Endothelial cell (in vitro differentiated cells): ENCODE measurements at regions not wholly inside any gene's neighbourhood (a gene's known extent, or its start where the extent isn't known, plus 50 kb on each side); places are given as distances from the start of the nearest gene placed in this dataset.

Source experiments
- DNase-seq: peaks from one replicate; pipeline ENCODE4 v3.0.0; 2021; ENCODE audit warnings: low spot score
- H3K27ac Mint-ChIP-seq: one replicate; pipeline ENCODE4 v1.8.0; 2021; ENCODE audit warnings: mixed read lengths, inconsistent platforms; ENCODE audit not compliant: unreplicated experiment
- H3K27me3 Mint-ChIP-seq: one replicate; pipeline ENCODE4 v1.8.0; 2021; ENCODE audit warnings: mild to moderate bottlenecking, moderate library complexity, mixed read lengths, inconsistent platforms; ENCODE audit not compliant: unreplicated experiment
- H3K36me3 Mint-ChIP-seq: one replicate; pipeline ENCODE4 v1.8.0; 2021; ENCODE audit warnings: mild to moderate bottlenecking, low read depth, mixed read lengths, inconsistent platforms; ENCODE audit not compliant: unreplicated experiment
- H3K4me1 Mint-ChIP-seq: one replicate; pipeline ENCODE4 v1.8.0; 2021; ENCODE audit warnings: mild to moderate bottlenecking, mixed read lengths, inconsistent platforms; ENCODE audit not compliant: unreplicated experiment
- H3K4me3 Mint-ChIP-seq: one replicate; pipeline ENCODE4 v1.8.0; 2021; ENCODE audit warnings: mild to moderate bottlenecking, mixed read lengths, inconsistent platforms; ENCODE audit not compliant: unreplicated experiment
- H3K9me3 Mint-ChIP-seq: one replicate; pipeline ENCODE4 v1.8.0; 2021; ENCODE audit warnings: mixed read lengths, inconsistent platforms; ENCODE audit not compliant: unreplicated experiment
- CTCF ChIP-seq: fragments of 200-600 bp; sonication (generic); IDR thresholded peaks from one replicate; pipeline ENCODE4 v1.5.0; 2021; ENCODE audit warnings: antibody characterized with exemption; ENCODE audit not compliant: unreplicated experiment

- no peak for TF ChIP-seq CTCF
- no peak for DNase-seq
- Mint-ChIP-seq H3K9me3 (peaks cover 34% of the 10 kb centered on the region), H3K27me3 (peaks cover 6% of the 10 kb centered on the region), H3K36me3 (peaks cover 8% of the 10 kb centered on the region), H3K4me3 (no peak overlapping the region), H3K4me1 (no peaks in the 10 kb centered on the region), H3K27ac (no peak overlapping the region)
These were observed 1118.7 kb upstream of the TMEM132C start for GRCh38 chr12:127148318-127148717.

GRCh38 chr12:127149226-127149964 lies 1117.6 kb upstream of the TMEM132C start:
- Mint-ChIP-seq H3K9me3 (peaks cover 29% of the 10 kb centered on the region), H3K27me3 (peaks cover 4% of the 10 kb centered on the region), H3K36me3 (peaks cover 3% of the 10 kb centered on the region), H3K4me1 (no peaks in the 10 kb centered on the region), H3K4me3 (no peak overlapping the region), H3K27ac (no peak overlapping the region)
- no peak for DNase-seq
- no peak for TF ChIP-seq CTCF

GRCh38 chr12:127150028-127150427 lies 1116.9 kb upstream of the TMEM132C start:
- DNase-seq, result no peak
- H3K9me3 Mint-ChIP-seq, result peaks cover 23% of the 10 kb centered on the region
- H3K4me1 Mint-ChIP-seq, result no peaks in the 10 kb centered on the region
- no peak for TF ChIP-seq CTCF
- H3K27me3 Mint-ChIP-seq, result peaks cover 4% of the 10 kb centered on the region
- no peak overlapping the region for H3K27ac Mint-ChIP-seq
- no peak overlapping the region for H3K4me3 Mint-ChIP-seq
- peaks cover 3% of the 10 kb centered on the region for H3K36me3 Mint-ChIP-seq

- Mint-ChIP-seq H3K27me3 (peaks cover 4% of the 10 kb centered on the region), H3K27ac (no peak overlapping the region), H3K4me3 (no peak overlapping the region), H3K4me1 (no peaks in the 10 kb centered on the region), H3K9me3 (peaks cover 23% of the 10 kb centered on the region), H3K36me3 (peaks cover 3% of the 10 kb centered on the region)
- DNase-seq, result no peak
- no peak for TF ChIP-seq CTCF
These were observed 1116.5 kb upstream of the TMEM132C start for GRCh38 chr12:127150479-127150878.

- no peaks in the 10 kb centered on the region for H3K4me1 Mint-ChIP-seq
- H3K4me3 Mint-ChIP-seq, result no peak overlapping the region
- no peak overlapping the region for H3K27ac Mint-ChIP-seq
- peaks cover 3% of the 10 kb centered on the region for H3K36me3 Mint-ChIP-seq
- DNase-seq, result no peak
- TF ChIP-seq CTCF, result no peak
- peaks cover 23% of the 10 kb centered on the region for H3K9me3 Mint-ChIP-seq
- H3K27me3 Mint-ChIP-seq, result peaks cover 2% of the 10 kb centered on the region
These were observed 1116.0 kb upstream of the TMEM132C start for GRCh38 chr12:127150956-127151355.
